H1 (cell line): ENCODE measurements at regions not wholly inside any gene's neighbourhood (a gene's known extent, or its start where the extent isn't known, plus 50 kb on each side); places are given as distances from the start of the nearest gene placed in this dataset.

Experiments
- CHD7 ChIP-seq: fragments of 300-600 bp; sonication (generic); IDR thresholded peaks from 2 replicates; pipeline ENCODE4 v1.7.1; 2012; ENCODE audit warnings: low read length, moderate library complexity, mild to moderate bottlenecking, inconsistent platforms; ENCODE audit not compliant: insufficient replicate concordance
- E2F6 ChIP-seq: IDR thresholded peaks from 2 replicates; pipeline ENCODE4 v1.6.1; 2012; ENCODE audit warnings: inconsistent platforms
- EP300 ChIP-seq, 2 experiments: IDR thresholded peaks; 1 replicate in 1 of 2; 2 replicates in 1 of 2; pipeline ENCODE4 v1.6.1; 2011 to 2012; ENCODE audit warnings: low read depth in 2 of 2, low read length in 2 of 2, mild to moderate bottlenecking in 2 of 2, borderline replicate concordance in 1 of 2, inconsistent platforms in 1 of 2, moderate library complexity in 1 of 2
- HDAC6 ChIP-seq: IDR thresholded peaks from one replicate; pipeline ENCODE4 v1.7.1; 2012; ENCODE audit warnings: low read depth, mild to moderate bottlenecking, inconsistent platforms, low read length, moderate library complexity
- RAD21 ChIP-seq, 2 experiments: IDR thresholded peaks in 1 of 2; conservative IDR thresholded peaks in 1 of 2; 2 replicates each; pipeline ENCODE4 v1.6.1; 2011; ENCODE audit warnings: low read depth in 2 of 2, low read length in 2 of 2, improper control_type of control experiment in 1 of 2, inconsistent platforms in 1 of 2, mild to moderate bottlenecking in 1 of 2, moderate library complexity in 1 of 2
- SP4 ChIP-seq: IDR thresholded peaks from 2 replicates; pipeline ENCODE4 v1.6.1; 2012; ENCODE audit warnings: low read length, inconsistent platforms
- TCF12 ChIP-seq: IDR thresholded peaks from 2 replicates; pipeline ENCODE4 v1.6.1; 2011; ENCODE audit warnings: low read depth, mild to moderate bottlenecking, low read length

- TF ChIP-seq CHD7 (no peak), RAD21 (IDR thresholded peaks at IDR 0.05 in 1 of 2, conservative IDR thresholded peaks at IDR 0.05 in 1 of 2; ENCODE audit: low read depth in 2 of 2, low read length in 2 of 2) (no peak), SP4 (no peak), HDAC6 (no peak), TCF12 (no peak), EP300 (IDR thresholded peaks at IDR 0.05; ENCODE audit: borderline replicate concordance in 1 of 2, low read depth in 2 of 2, low read length in 2 of 2) (no peak), E2F6 (no peak)
Observed at GRCh38 chr6:159555082-159555875, 137.8 kb downstream of the SOD2 start (continued).
